DND-41 (cell line): ENCODE measurements at regions not wholly inside any gene's neighbourhood (a gene's known extent, or its start where the extent isn't known, plus 50 kb on each side); places are given as distances from the start of the nearest gene placed in this dataset.

ENCODE experiments used
- EZH2 ChIP-seq: IDR thresholded peaks from 3 replicates; pipeline ENCODE4 v1.6.1; 2012; ENCODE audit warnings: borderline replicate concordance, low read depth, mild to moderate bottlenecking, moderate library complexity, low read length, inconsistent platforms; ENCODE audit not compliant: severe bottlenecking
- TF ChIP-seq, protein P1 (sequence below): IDR thresholded peaks from 2 replicates; pipeline ENCODE4 v1.5.1; 2012; ENCODE audit warnings: borderline replicate concordance, low read length, moderate library complexity, mild to moderate bottlenecking; ENCODE audit not compliant: poor library complexity, severe bottlenecking; ENCODE audit errors: extremely low read depth

DNA sequence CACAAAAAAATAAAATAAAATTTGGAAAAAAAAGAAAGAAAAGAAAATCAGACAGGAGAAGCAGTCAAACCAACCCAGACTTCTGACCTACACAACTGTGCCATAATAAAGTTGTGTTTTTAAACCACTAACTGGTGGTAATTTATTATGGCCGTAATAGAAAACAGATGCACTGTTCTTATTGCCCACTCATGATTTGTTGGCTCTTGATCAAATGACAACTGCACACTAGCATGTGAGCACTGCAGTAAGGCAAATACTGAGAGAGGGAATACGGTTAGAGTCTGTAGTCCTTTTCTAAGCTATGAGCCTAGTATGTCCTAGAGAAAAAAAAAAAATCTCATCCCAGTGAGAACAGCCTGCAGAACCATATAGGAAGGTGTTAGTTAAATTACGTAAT, 61.2 kb upstream of the TNR start:
- TF ChIP-seq, protein P1, sequence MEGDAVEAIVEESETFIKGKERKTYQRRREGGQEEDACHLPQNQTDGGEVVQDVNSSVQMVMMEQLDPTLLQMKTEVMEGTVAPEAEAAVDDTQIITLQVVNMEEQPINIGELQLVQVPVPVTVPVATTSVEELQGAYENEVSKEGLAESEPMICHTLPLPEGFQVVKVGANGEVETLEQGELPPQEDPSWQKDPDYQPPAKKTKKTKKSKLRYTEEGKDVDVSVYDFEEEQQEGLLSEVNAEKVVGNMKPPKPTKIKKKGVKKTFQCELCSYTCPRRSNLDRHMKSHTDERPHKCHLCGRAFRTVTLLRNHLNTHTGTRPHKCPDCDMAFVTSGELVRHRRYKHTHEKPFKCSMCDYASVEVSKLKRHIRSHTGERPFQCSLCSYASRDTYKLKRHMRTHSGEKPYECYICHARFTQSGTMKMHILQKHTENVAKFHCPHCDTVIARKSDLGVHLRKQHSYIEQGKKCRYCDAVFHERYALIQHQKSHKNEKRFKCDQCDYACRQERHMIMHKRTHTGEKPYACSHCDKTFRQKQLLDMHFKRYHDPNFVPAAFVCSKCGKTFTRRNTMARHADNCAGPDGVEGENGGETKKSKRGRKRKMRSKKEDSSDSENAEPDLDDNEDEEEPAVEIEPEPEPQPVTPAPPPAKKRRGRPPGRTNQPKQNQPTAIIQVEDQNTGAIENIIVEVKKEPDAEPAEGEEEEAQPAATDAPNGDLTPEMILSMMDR = no peak
- TF ChIP-seq EZH2 = no peak
